CD8-positive, alpha-beta memory T cell (primary cell): ENCODE measurements at regions not wholly inside any gene's neighbourhood (a gene's known extent, or its start where the extent isn't known, plus 50 kb on each side); places are given as distances from the start of the nearest gene placed in this dataset.
A peak's percentile ranks its signal among the peaks of the same experiment; 100 is the strongest.

ENCODE experiments used
- CTCF ChIA-PET: fragments of 350-600 bp; sonication (Branson Sonifier 250); formaldehyde crosslinking; loops from one replicate; lab custom pipeline; 2021; ENCODE audit warnings: antibody characterized with exemption; lab: Charles Lee
- POLR2A ChIA-PET: fragments of 350-600 bp; sonication (Branson Sonifier 250); formaldehyde crosslinking; loops from one replicate; lab custom pipeline; 2021; ENCODE audit warnings: antibody characterized with exemption; lab: Charles Lee
- DNase-seq, 5 donors: peaks; one replicate each; pipeline versions ENCODE4 v3.0.0 to v3.0.0-alpha.2; 2020 to 2022; ENCODE audit warnings: mixed read lengths in 1 of 5
- H3K27ac ChIP-seq: one replicate; pipeline ENCODE4 v1.7.0; 2013; ENCODE audit warnings: low read depth, mild to moderate bottlenecking, low read length, moderate library complexity
- H3K27me3 ChIP-seq: 2 replicates; pipeline ENCODE4 v1.7.0; 2013; ENCODE audit warnings: low read length, mild to moderate bottlenecking; ENCODE audit not compliant: insufficient read depth, poor library complexity, severe bottlenecking
- H3K36me3 ChIP-seq: 2 replicates; pipeline ENCODE4 v1.7.0; 2013; ENCODE audit warnings: mild to moderate bottlenecking, low read length, moderate library complexity; ENCODE audit not compliant: insufficient read depth
- H3K4me1 ChIP-seq: 2 replicates; pipeline ENCODE4 v1.7.0; 2013; ENCODE audit warnings: mild to moderate bottlenecking, low read length, moderate library complexity; ENCODE audit not compliant: insufficient read depth
- H3K4me3 ChIP-seq: 2 replicates; pipeline ENCODE4 v1.7.0; 2013; ENCODE audit warnings: mild to moderate bottlenecking, low read length
- H3K9me3 ChIP-seq: 2 replicates; pipeline ENCODE4 v1.7.0; 2013; ENCODE audit warnings: mild to moderate bottlenecking, low read length
- H3K27ac Mint-ChIP-seq, 8 donors: one replicate each; pipeline ENCODE4 v1.8.0; 2020 to 2021; ENCODE audit warnings: mixed read lengths in 8 of 8, mild to moderate bottlenecking in 6 of 8, inconsistent platforms in 3 of 8, moderate library complexity in 3 of 8
- H3K27me3 Mint-ChIP-seq, 2 donors: one replicate each; pipeline ENCODE4 v1.8.0; 2020 to 2021; ENCODE audit warnings: mixed read lengths in 2 of 2, mild to moderate bottlenecking in 1 of 2, moderate library complexity in 1 of 2
- H3K36me3 Mint-ChIP-seq, 3 donors: one replicate each; pipeline ENCODE4 v1.8.0; 2020 to 2021; ENCODE audit warnings: mixed read lengths in 3 of 3, inconsistent platforms in 1 of 3, mild to moderate bottlenecking in 1 of 3
- H3K4me1 Mint-ChIP-seq, 3 donors: one replicate each; pipeline ENCODE4 v1.8.0; 2020 to 2021; ENCODE audit warnings: mixed read lengths in 3 of 3, inconsistent platforms in 1 of 3, mild to moderate bottlenecking in 1 of 3
- H3K4me3 Mint-ChIP-seq, 7 donors: one replicate each; pipeline ENCODE4 v1.8.0; 2020 to 2021; ENCODE audit warnings: mixed read lengths in 7 of 7, mild to moderate bottlenecking in 6 of 7, moderate library complexity in 4 of 7, inconsistent platforms in 2 of 7
- H3K9me3 Mint-ChIP-seq, 5 donors: one replicate each; pipeline ENCODE4 v1.8.0; 2020 to 2022; ENCODE audit warnings: mixed read lengths in 5 of 5, mild to moderate bottlenecking in 3 of 5, moderate library complexity in 2 of 5, inconsistent platforms in 1 of 5

GRCh38 chr3:157671656-157672055 is 168.4 kb upstream of the VEPH1 start:
- ChIA-PET CTCF (no interaction called here), POLR2A (no interaction called here)
- Histone ChIP-seq H3K27me3 (no peaks in the 10 kb centered on the region), H3K4me1 (no peaks in the 10 kb centered on the region), H3K4me3 (no peak overlapping the region), H3K9me3 (no peaks in the 10 kb centered on the region), H3K36me3 (no peaks in the 10 kb centered on the region), H3K27ac (no peak overlapping the region)
- H3K36me3 Mint-ChIP-seq, result no peaks in the 10 kb centered on the region
- no peak overlapping the region for H3K4me3 Mint-ChIP-seq
- H3K27ac Mint-ChIP-seq, result no peak overlapping the region
- peaks cover 0 to 2% of the 10 kb centered on the region in 2 donors for H3K27me3 Mint-ChIP-seq
- DNase-seq, result no peak
- H3K9me3 Mint-ChIP-seq, result peaks cover 0 to 5% (median 2%) of the 10 kb centered on the region in 5 donors
- no peaks in the 10 kb centered on the region for H3K4me1 Mint-ChIP-seq

- no peak overlapping the region for H3K4me3 Mint-ChIP-seq
- POLR2A ChIA-PET, result no interaction called here
- CTCF ChIA-PET, result no interaction called here
- Histone ChIP-seq H3K36me3 (no peaks in the 10 kb centered on the region), H3K4me1 (no peaks in the 10 kb centered on the region), H3K27me3 (no peaks in the 10 kb centered on the region), H3K27ac (no peak overlapping the region), H3K4me3 (no peak overlapping the region), H3K9me3 (no peaks in the 10 kb centered on the region)
- no peak overlapping the region for H3K27ac Mint-ChIP-seq
- DNase-seq, result no peak
- H3K4me1 Mint-ChIP-seq, result no peaks in the 10 kb centered on the region
- peaks cover 0 to 2% of the 10 kb centered on the region in 2 donors for H3K27me3 Mint-ChIP-seq
- peaks cover 0 to 5% (median 2%) of the 10 kb centered on the region in 5 donors for H3K9me3 Mint-ChIP-seq
- H3K36me3 Mint-ChIP-seq, result no peaks in the 10 kb centered on the region
Measured at GRCh38 chr3:157669416-157669815, 166.2 kb upstream of the VEPH1 start.

- Histone ChIP-seq H3K4me1 (no peaks in the 10 kb centered on the region), H3K4me3 (no peak overlapping the region), H3K27me3 (no peaks in the 10 kb centered on the region), H3K27ac (no peak overlapping the region), H3K9me3 (no peaks in the 10 kb centered on the region), H3K36me3 (no peaks in the 10 kb centered on the region)
- H3K36me3 Mint-ChIP-seq, result no peaks in the 10 kb centered on the region
- no peak overlapping the region for H3K4me3 Mint-ChIP-seq
- H3K4me1 Mint-ChIP-seq, result no peaks in the 10 kb centered on the region
- peaks cover 2 to 3% of the 10 kb centered on the region in 2 donors for H3K27me3 Mint-ChIP-seq
- ChIA-PET POLR2A (no interaction called here), CTCF (no interaction called here)
- DNase-seq, result no peak
- no peak overlapping the region for H3K27ac Mint-ChIP-seq
- peaks cover 0 to 5% (median 0%) of the 10 kb centered on the region in 5 donors for H3K9me3 Mint-ChIP-seq
Measured at GRCh38 chr3:157667493-157667892, 164.3 kb upstream of the VEPH1 start.

- no peaks in the 10 kb centered on the region for H3K36me3 ChIP-seq
- Mint-ChIP-seq H3K9me3 (no peaks in the 10 kb centered on the region), H3K36me3 (no peaks in the 10 kb centered on the region), H3K4me3 (no peak overlapping the region), H3K4me1 (no peaks in the 10 kb centered on the region), H3K27ac (no peak overlapping the region), H3K27me3 (peaks cover 1 to 10% of the 10 kb centered on the region in 2 donors)
- CTCF ChIA-PET, result no interaction called here
- no peaks in the 10 kb centered on the region for H3K4me1 ChIP-seq
- H3K27ac ChIP-seq, result no peak overlapping the region
- POLR2A ChIA-PET, result no interaction called here
- no peaks in the 10 kb centered on the region for H3K9me3 ChIP-seq
- no peaks in the 10 kb centered on the region for H3K27me3 ChIP-seq
- H3K4me3 ChIP-seq, result no peak overlapping the region
- DNase-seq, result no peak
Measured at GRCh38 chr3:157662171-157662570, 159.0 kb upstream of the VEPH1 start.

GRCh38 chr3:157660847-157661246 is 157.6 kb upstream of the VEPH1 start:
- H3K9me3 ChIP-seq, result no peaks in the 10 kb centered on the region
- H3K27ac ChIP-seq, result no peak overlapping the region
- H3K4me3 ChIP-seq, result no peak overlapping the region
- H3K4me1 ChIP-seq, result no peaks in the 10 kb centered on the region
- Mint-ChIP-seq H3K4me1 (no peaks in the 10 kb centered on the region), H3K36me3 (no peaks in the 10 kb centered on the region), H3K4me3 (no peak overlapping the region), H3K9me3 (no peaks in the 10 kb centered on the region), H3K27me3 (peaks cover 3 to 10% of the 10 kb centered on the region in 2 donors), H3K27ac (no peak overlapping the region)
- CTCF ChIA-PET, result no interaction called here
- no peaks in the 10 kb centered on the region for H3K27me3 ChIP-seq
- POLR2A ChIA-PET, result no interaction called here
- no peaks in the 10 kb centered on the region for H3K36me3 ChIP-seq
- DNase-seq, result no peak

- Mint-ChIP-seq H3K4me1 (no peaks in the 10 kb centered on the region), H3K4me3 (no peak overlapping the region), H3K27ac (no peak overlapping the region), H3K9me3 (no peaks in the 10 kb centered on the region), H3K36me3 (no peaks in the 10 kb centered on the region), H3K27me3 (peaks cover 3 to 8% of the 10 kb centered on the region in 2 donors)
- ChIA-PET POLR2A (no interaction called here), CTCF (no interaction called here)
- no peak for DNase-seq
- H3K4me3 ChIP-seq, result no peak overlapping the region
- no peaks in the 10 kb centered on the region for H3K36me3 ChIP-seq
- no peak overlapping the region for H3K27ac ChIP-seq
- H3K4me1 ChIP-seq, result no peaks in the 10 kb centered on the region
- H3K9me3 ChIP-seq, result no peaks in the 10 kb centered on the region
- H3K27me3 ChIP-seq, result no peaks in the 10 kb centered on the region
Measured at GRCh38 chr3:157652366-157652765, 149.2 kb upstream of the VEPH1 start.

GRCh38 chr3:157650699-157651098 is 147.5 kb upstream of the VEPH1 start:
- ChIA-PET POLR2A (no interaction called here), CTCF (no interaction called here)
- no peak overlapping the region for H3K27ac ChIP-seq

GRCh38 chr3:157650172-157650571 is 147.0 kb upstream of the VEPH1 start:
- H3K4me1 ChIP-seq, result no peaks in the 10 kb centered on the region
- ChIA-PET CTCF (no interaction called here), POLR2A (no interaction called here)
- H3K36me3 ChIP-seq, result no peaks in the 10 kb centered on the region
- H3K36me3 Mint-ChIP-seq, result no peaks in the 10 kb centered on the region
- H3K4me3 ChIP-seq, result no peak overlapping the region
- no peaks in the 10 kb centered on the region for H3K4me1 Mint-ChIP-seq
- no peak for DNase-seq
- peaks cover 3 to 5% of the 10 kb centered on the region in 2 donors for H3K27me3 Mint-ChIP-seq
- no peak overlapping the region for H3K27ac ChIP-seq
- H3K9me3 Mint-ChIP-seq, result no peaks in the 10 kb centered on the region
- H3K27ac Mint-ChIP-seq, result peak overlapping the region in 1 of 8 donors; percentile 72
- no peaks in the 10 kb centered on the region for H3K9me3 ChIP-seq
- no peak overlapping the region for H3K4me3 Mint-ChIP-seq
- no peaks in the 10 kb centered on the region for H3K27me3 ChIP-seq

More at GRCh38 chr3:157650699-157651098, 147.5 kb upstream of the VEPH1 start:
- Mint-ChIP-seq H3K9me3 (no peaks in the 10 kb centered on the region), H3K27ac (no peak overlapping the region), H3K36me3 (no peaks in the 10 kb centered on the region), H3K27me3 (peaks cover 3 to 5% of the 10 kb centered on the region in 2 donors), H3K4me3 (no peak overlapping the region), H3K4me1 (no peaks in the 10 kb centered on the region)
- no peak for DNase-seq
- no peaks in the 10 kb centered on the region for H3K9me3 ChIP-seq
- H3K27me3 ChIP-seq, result no peaks in the 10 kb centered on the region
- H3K4me3 ChIP-seq, result no peak overlapping the region
- no peaks in the 10 kb centered on the region for H3K36me3 ChIP-seq
- no peaks in the 10 kb centered on the region for H3K4me1 ChIP-seq

- Histone ChIP-seq H3K27ac (no peak overlapping the region), H3K4me3 (no peak overlapping the region), H3K4me1 (no peaks in the 10 kb centered on the region), H3K27me3 (no peaks in the 10 kb centered on the region), H3K9me3 (no peaks in the 10 kb centered on the region), H3K36me3 (no peaks in the 10 kb centered on the region)
- Mint-ChIP-seq H3K27ac (no peak overlapping the region), H3K4me3 (no peak overlapping the region), H3K9me3 (no peaks in the 10 kb centered on the region), H3K4me1 (no peaks in the 10 kb centered on the region), H3K27me3 (peaks cover 3 to 5% of the 10 kb centered on the region in 2 donors), H3K36me3 (no peaks in the 10 kb centered on the region)
- no peak for DNase-seq
- CTCF ChIA-PET, result no interaction called here
- POLR2A ChIA-PET, result no interaction called here
Measured at GRCh38 chr3:157649511-157649910, 146.3 kb upstream of the VEPH1 start.
